Calu3 (cell line): ENCODE measurements at regions not wholly inside any gene's neighbourhood (a gene's known extent, or its start where the extent isn't known, plus 50 kb on each side); places are given as distances from the start of the nearest gene placed in this dataset.

Experiments used
- BruUV-seq: library from RNA; stranded (reverse); fragments of 400-500 nt; replicated peaks from 2 replicates; lab custom pipeline; 2021; lab: Mats Ljungman, UMichigan
- CTCF ChIA-PET: fragments of 300-600 bp; sonication (Branson Sonifier 250); formaldehyde crosslinking; loops from one replicate; lab custom pipeline; 2022; ENCODE audit warnings: antibody characterized with exemption; lab: Charles Lee
- DNase-seq: peaks from one replicate; pipeline ENCODE4 v3.0.0; 2022
- H3K27ac Mint-ChIP-seq: one replicate; pipeline ENCODE4 v1.8.0; 2022; ENCODE audit warnings: mixed read lengths; ENCODE audit not compliant: unreplicated experiment
- H3K27me3 Mint-ChIP-seq: one replicate; pipeline ENCODE4 v1.8.0; 2022; ENCODE audit warnings: mixed read lengths; ENCODE audit not compliant: unreplicated experiment
- H3K36me3 Mint-ChIP-seq: one replicate; pipeline ENCODE4 v1.8.0; 2022; ENCODE audit warnings: mild to moderate bottlenecking, moderate library complexity, mixed read lengths; ENCODE audit not compliant: insufficient read depth, unreplicated experiment
- H3K4me1 Mint-ChIP-seq: one replicate; pipeline ENCODE4 v1.8.0; 2022; ENCODE audit warnings: mild to moderate bottlenecking, low read depth, mixed read lengths; ENCODE audit not compliant: unreplicated experiment
- H3K4me3 Mint-ChIP-seq: one replicate; pipeline ENCODE4 v1.8.0; 2022; ENCODE audit warnings: mild to moderate bottlenecking, low read depth, moderate library complexity, mixed read lengths; ENCODE audit not compliant: unreplicated experiment
- H3K9me3 Mint-ChIP-seq: one replicate; pipeline ENCODE4 v1.8.0; 2022; ENCODE audit warnings: low read depth, mixed read lengths; ENCODE audit not compliant: unreplicated experiment
- intact Hi-C: fragments of 100-400 bp; cut with micrococcal nuclease; formaldehyde crosslinking; loops from one replicate; pipeline ENCODE4 v1.10.0; 2022; ENCODE audit not compliant: unreplicated experiment
- TF ChIP-seq, protein P1 (sequence below): fragments of 200-600 bp; IDR thresholded peaks from one replicate; pipeline ENCODE4 v1.8.0; 2022; ENCODE audit warnings: antibody characterized with exemption; ENCODE audit not compliant: unreplicated experiment

DNA sequence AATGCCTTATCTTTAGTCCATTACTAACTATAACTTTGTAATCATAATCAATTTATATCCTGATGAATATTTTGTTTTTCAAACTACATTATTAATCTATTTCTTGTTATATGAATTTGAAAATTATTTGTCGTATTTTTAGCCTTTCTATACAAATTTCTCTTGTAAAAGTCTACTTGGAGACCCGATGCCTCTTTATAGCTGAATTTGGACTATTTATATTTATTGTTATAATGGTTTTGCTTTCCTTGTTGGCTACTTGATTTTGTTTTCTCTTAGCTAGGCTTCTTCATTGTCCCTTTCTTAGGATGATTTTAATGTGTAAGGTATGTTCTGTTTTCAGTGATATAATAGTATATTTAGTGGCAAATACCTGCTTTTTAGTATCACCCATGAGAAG lies 89.5 kb upstream of the RFLNA start:
- Mint-ChIP-seq H3K36me3 (no peaks in the 10 kb centered on the region), H3K4me3 (no peak overlapping the region), H3K4me1 (no peaks in the 10 kb centered on the region), H3K9me3 (peaks cover 2% of the 10 kb centered on the region), H3K27ac (no peak overlapping the region), H3K27me3 (peaks cover 65% of the 10 kb centered on the region)
- CTCF ChIA-PET: no interaction called here
- intact Hi-C loops: no loop called here
- TF ChIP-seq, protein P1, sequence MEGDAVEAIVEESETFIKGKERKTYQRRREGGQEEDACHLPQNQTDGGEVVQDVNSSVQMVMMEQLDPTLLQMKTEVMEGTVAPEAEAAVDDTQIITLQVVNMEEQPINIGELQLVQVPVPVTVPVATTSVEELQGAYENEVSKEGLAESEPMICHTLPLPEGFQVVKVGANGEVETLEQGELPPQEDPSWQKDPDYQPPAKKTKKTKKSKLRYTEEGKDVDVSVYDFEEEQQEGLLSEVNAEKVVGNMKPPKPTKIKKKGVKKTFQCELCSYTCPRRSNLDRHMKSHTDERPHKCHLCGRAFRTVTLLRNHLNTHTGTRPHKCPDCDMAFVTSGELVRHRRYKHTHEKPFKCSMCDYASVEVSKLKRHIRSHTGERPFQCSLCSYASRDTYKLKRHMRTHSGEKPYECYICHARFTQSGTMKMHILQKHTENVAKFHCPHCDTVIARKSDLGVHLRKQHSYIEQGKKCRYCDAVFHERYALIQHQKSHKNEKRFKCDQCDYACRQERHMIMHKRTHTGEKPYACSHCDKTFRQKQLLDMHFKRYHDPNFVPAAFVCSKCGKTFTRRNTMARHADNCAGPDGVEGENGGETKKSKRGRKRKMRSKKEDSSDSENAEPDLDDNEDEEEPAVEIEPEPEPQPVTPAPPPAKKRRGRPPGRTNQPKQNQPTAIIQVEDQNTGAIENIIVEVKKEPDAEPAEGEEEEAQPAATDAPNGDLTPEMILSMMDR: no peak
- BruUV-seq: no TSS peak
- no peak for DNase-seq

DNA sequence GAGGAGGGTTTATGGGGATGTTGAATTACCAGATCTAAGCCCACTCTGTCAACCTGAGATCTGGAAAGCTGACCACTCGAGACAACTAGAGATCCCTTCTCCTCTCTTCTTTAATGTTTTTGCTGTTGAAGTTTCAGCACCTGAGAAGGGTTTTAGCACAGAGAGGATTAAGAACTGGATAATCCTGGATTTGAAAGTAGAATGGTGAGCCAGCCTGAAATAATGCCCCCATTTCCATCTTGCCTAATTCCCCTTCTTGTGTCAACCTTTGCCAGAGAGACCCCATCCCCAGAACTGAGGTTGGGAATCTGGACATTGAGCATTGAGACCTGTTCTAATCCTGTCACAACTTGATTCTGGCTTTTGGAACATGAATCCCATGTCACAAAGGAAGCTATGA lies 87.8 kb upstream of the RFLNA start:
- Mint-ChIP-seq H3K27me3 (peaks cover 56% of the 10 kb centered on the region), H3K9me3 (no peaks in the 10 kb centered on the region), H3K4me3 (no peak overlapping the region), H3K36me3 (no peaks in the 10 kb centered on the region), H3K4me1 (no peaks in the 10 kb centered on the region), H3K27ac (no peak overlapping the region)
- no TSS peak for BruUV-seq
- CTCF ChIA-PET: no interaction called here
- no peak for DNase-seq
- intact Hi-C loops: no loop called here
- TF ChIP-seq, protein P1: no peak

DNA sequence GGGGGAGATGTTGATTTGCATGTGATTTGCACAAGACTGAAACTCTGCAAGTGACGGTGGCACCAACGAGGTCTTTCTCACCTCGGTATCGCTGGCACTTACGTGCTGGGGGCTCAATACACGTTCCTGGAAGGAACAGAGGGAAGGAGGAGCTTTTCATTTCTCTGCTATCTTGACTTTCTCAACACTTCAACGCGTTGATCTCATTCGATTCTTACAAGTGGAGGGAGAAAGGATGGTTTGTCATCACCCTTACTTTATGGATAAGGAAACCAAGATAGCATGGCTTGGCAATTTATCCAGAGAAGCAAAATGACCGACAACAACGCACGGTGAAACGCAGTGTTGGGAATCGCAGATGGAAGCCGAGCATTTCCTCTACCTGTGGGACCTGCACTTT lies 87.3 kb upstream of the RFLNA start:
- Mint-ChIP-seq H3K36me3 (no peaks in the 10 kb centered on the region), H3K4me3 (no peak overlapping the region), H3K27ac (no peak overlapping the region), H3K4me1 (no peaks in the 10 kb centered on the region), H3K27me3 (peaks cover 57% of the 10 kb centered on the region), H3K9me3 (no peaks in the 10 kb centered on the region)
- no TSS peak for BruUV-seq
- DNase-seq: no peak
- intact Hi-C loops: no loop called here
- TF ChIP-seq, protein P1: no peak
- CTCF ChIA-PET: no interaction called here

- Mint-ChIP-seq H3K27me3 (peaks cover 65% of the 10 kb centered on the region), H3K27ac (no peak overlapping the region), H3K4me3 (no peak overlapping the region), H3K4me1 (no peaks in the 10 kb centered on the region), H3K9me3 (no peaks in the 10 kb centered on the region), H3K36me3 (no peaks in the 10 kb centered on the region)
- no peak for DNase-seq
- CTCF ChIA-PET: no interaction called here
- intact Hi-C loops: no loop called here
- TF ChIP-seq, protein P1: no peak
- no TSS peak for BruUV-seq
Observed at GRCh38 chr12:124208489-124208888, 86.4 kb upstream of the RFLNA start.
